OCI-LY3 (cell line): ENCODE measurements at regions not wholly inside any gene's neighbourhood (a gene's known extent, or its start where the extent isn't known, plus 50 kb on each side); places are given as distances from the start of the nearest gene placed in this dataset.

Experiments
- H2AFZ ChIP-seq: fragments of 200-600, 300-600 bp; shearing (Covaris generic); 2 replicates; pipeline ENCODE4 v1.6.0; 2014; ENCODE audit warnings: antibody characterized with exemption, low read depth, low read length
- H3K27ac ChIP-seq: fragments of 200-600, 300-600 bp; sonication (generic); 2 replicates; pipeline ENCODE4 v1.5.1; 2014; ENCODE audit warnings: mild to moderate bottlenecking, low read length, moderate library complexity, mixed read lengths
- H3K27me3 ChIP-seq: fragments of 200-600, 300-600 bp; sonication (generic); 2 replicates; pipeline ENCODE4 v1.6.1; 2014; ENCODE audit warnings: low read depth, low read length, mixed read lengths
- H3K36me3 ChIP-seq: fragments of 200-600, 300-600 bp; sonication (generic); replicated peaks from 2 replicates; pipeline ENCODE3; 2014; ENCODE audit warnings: low read depth, low read length, mixed read lengths
- H3K4me1 ChIP-seq: fragments of 300-600, 200-600 bp; sonication (generic); 2 replicates; pipeline ENCODE4 v1.6.1; 2014; ENCODE audit warnings: low read length, mixed read lengths
- H3K4me2 ChIP-seq: fragments of 200-600, 300-600 bp; sonication (generic); 2 replicates; pipeline ENCODE4 v1.6.1; 2014; ENCODE audit warnings: low read length, mixed read lengths
- H3K4me3 ChIP-seq: fragments of 300-600, 200-600 bp; sonication (generic); 2 replicates; pipeline ENCODE4 v1.5.1; 2014; ENCODE audit warnings: antibody characterized with exemption, mild to moderate bottlenecking, low read length, moderate library complexity
- H3K79me2 ChIP-seq: fragments of 300-600, 200-600 bp; shearing (Covaris generic); 2 replicates; pipeline ENCODE4 v1.6.1; 2014; ENCODE audit warnings: mild to moderate bottlenecking, low read length, mixed read lengths
- H3K9ac ChIP-seq: fragments of 300-600, 200-600 bp; shearing (Covaris generic); 2 replicates; pipeline ENCODE4 v1.6.0; 2014; ENCODE audit warnings: mild to moderate bottlenecking, low read length, moderate library complexity
- H3K9me3 ChIP-seq: fragments of 200-600, 300-600 bp; shearing (Covaris generic); 2 replicates; pipeline ENCODE4 v1.6.1; 2014; ENCODE audit warnings: low read length, mixed read lengths; ENCODE audit not compliant: insufficient read depth
- H4K20me1 ChIP-seq: fragments of 200-600, 300-600 bp; sonication (generic); 2 replicates; pipeline ENCODE4 v1.6.1; 2016; ENCODE audit warnings: low read length, mixed read lengths; ENCODE audit not compliant: insufficient read depth
- CTCF ChIP-seq: fragments of 200-600, 300-600 bp; sonication (generic); IDR thresholded peaks from 2 replicates; pipeline ENCODE4 v1.5.1; 2014; ENCODE audit warnings: antibody characterized with exemption, low read length, low read depth
- EZH2phosphoT487 ChIP-seq: fragments of 200-600 bp; shearing (Covaris generic); IDR thresholded peaks from 2 replicates; pipeline ENCODE4 v1.6.1; 2018; ENCODE audit warnings: antibody characterized with exemption, mixed run types, low read depth

GRCh38 chr16:86085161-86085611, 186.2 kb downstream of the IRF8 start:
- Histone ChIP-seq H3K4me1 (peaks cover 6% of the 10 kb centered on the region), H3K4me2 (no peak overlapping the region), H3K9ac (no peak overlapping the region), H3K79me2 (no peaks in the 10 kb centered on the region), H3K36me3 (no peaks in the 10 kb centered on the region), H3K9me3 (no peaks in the 10 kb centered on the region), H3K27me3 (peaks cover 28% of the 10 kb centered on the region), H3K27ac (no peak overlapping the region), H4K20me1 (no peaks in the 10 kb centered on the region), H3K4me3 (no peak overlapping the region), H2AFZ (no peak overlapping the region)
- no peak for TF ChIP-seq EZH2phosphoT487
- no peak for TF ChIP-seq CTCF

DNA sequence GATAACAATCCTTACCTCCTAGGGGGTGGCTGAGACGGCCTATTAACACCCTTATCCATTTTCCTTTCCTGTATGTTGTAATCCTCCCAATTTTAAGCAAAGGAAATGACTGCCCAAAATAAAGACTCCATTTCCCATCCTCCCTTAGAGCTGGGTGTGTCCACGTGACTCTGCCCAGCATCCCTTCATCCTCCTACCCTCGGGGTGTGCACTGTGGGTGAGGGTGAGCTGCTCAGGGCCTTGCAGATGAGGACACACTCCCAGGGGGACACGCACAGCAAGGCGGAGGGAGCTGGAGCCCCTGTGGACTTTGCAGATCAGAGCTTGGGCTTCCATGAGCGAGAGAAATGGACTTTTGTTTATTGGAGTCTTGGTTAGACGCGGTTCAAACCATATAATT, 186.8 kb downstream of the IRF8 start:
- H3K9ac ChIP-seq: no peak overlapping the region
- no peaks in the 10 kb centered on the region for H4K20me1 ChIP-seq
- no peak overlapping the region for H2AFZ ChIP-seq
- H3K4me1 ChIP-seq: peaks cover 7% of the 10 kb centered on the region
- no peaks in the 10 kb centered on the region for H3K9me3 ChIP-seq
- TF ChIP-seq CTCF: no peak
- TF ChIP-seq EZH2phosphoT487: no peak
- peaks cover 22% of the 10 kb centered on the region for H3K27me3 ChIP-seq
- no peak overlapping the region for H3K27ac ChIP-seq
- no peak overlapping the region for H3K4me2 ChIP-seq
- no peaks in the 10 kb centered on the region for H3K79me2 ChIP-seq
- H3K36me3 ChIP-seq: no peaks in the 10 kb centered on the region
- H3K4me3 ChIP-seq: no peak overlapping the region

DNA sequence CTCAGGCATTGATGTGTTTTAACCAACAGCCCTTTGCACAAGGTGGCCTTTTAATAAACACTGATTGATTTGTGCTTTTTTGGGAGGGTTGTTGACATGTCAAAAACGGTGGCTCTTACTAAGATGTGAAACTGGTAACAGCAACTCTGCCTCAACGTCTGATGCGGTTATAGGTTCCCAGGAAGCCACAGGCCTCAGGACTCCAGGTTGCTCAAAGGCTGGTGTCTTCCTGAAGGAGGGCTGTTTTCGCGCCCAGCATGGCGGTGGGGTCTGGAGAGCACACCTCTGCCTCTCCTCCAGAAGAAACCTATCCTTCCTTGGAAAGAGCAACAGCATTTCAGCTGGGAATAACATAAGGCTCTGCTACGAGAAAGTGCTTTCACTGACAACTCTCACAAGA, 187.5 kb downstream of the IRF8 start:
- Histone ChIP-seq H3K4me3 (no peak overlapping the region), H3K27ac (no peak overlapping the region), H3K79me2 (no peaks in the 10 kb centered on the region), H3K9ac (no peak overlapping the region), H4K20me1 (no peaks in the 10 kb centered on the region), H3K4me1 (peaks cover 7% of the 10 kb centered on the region), H3K27me3 (peaks cover 19% of the 10 kb centered on the region), H3K4me2 (no peak overlapping the region), H2AFZ (no peak overlapping the region), H3K36me3 (no peaks in the 10 kb centered on the region), H3K9me3 (no peaks in the 10 kb centered on the region)
- TF ChIP-seq EZH2phosphoT487 (no peak), CTCF (no peak)

GRCh38 chr16:86087011-86087895, 188.3 kb downstream of the IRF8 start:
- H3K27ac ChIP-seq: no peak overlapping the region
- peaks cover 16% of the 10 kb centered on the region for H3K27me3 ChIP-seq
- H2AFZ ChIP-seq: no peak overlapping the region
- no peak overlapping the region for H3K9ac ChIP-seq
- TF ChIP-seq CTCF: no peak
- no peak for TF ChIP-seq EZH2phosphoT487
- no peaks in the 10 kb centered on the region for H3K36me3 ChIP-seq
- peaks cover 7% of the 10 kb centered on the region for H3K4me1 ChIP-seq
- no peaks in the 10 kb centered on the region for H4K20me1 ChIP-seq
- H3K4me2 ChIP-seq: no peak overlapping the region
- H3K9me3 ChIP-seq: no peaks in the 10 kb centered on the region
- no peaks in the 10 kb centered on the region for H3K79me2 ChIP-seq
- no peak overlapping the region for H3K4me3 ChIP-seq
